ENCODE measurements at regions not wholly inside any gene's neighbourhood (a gene's known extent, or its start where the extent isn't known, plus 50 kb on each side); places are given as distances from the start of the nearest gene placed in this dataset.
"Not testable (repeated sequence)": the region's sequence is repeated elsewhere in the genome, so short reads cannot be mapped to it uniquely, and the experiment has no call there.

- not testable (repeated sequence) for DNase-seq (ENCODE audit: low read depth)
Observed at GRCh38 chr5:51165621-51166020, 217.6 kb upstream of the ISL1 start.

- no peak for DNase-seq (ENCODE audit: low read depth)
Observed at GRCh38 chr5:51172903-51173626, 210.2 kb upstream of the ISL1 start.

- no peak for DNase-seq (ENCODE audit: low read depth)
Observed at GRCh38 chr5:51181208-51181894, 201.9 kb upstream of the ISL1 start.

- DNase-seq (ENCODE audit: low read depth): no peak
Observed at GRCh38 chr5:51185850-51186329, 197.4 kb upstream of the ISL1 start.

GRCh38 chr5:51188001-51188591 lies 195.2 kb upstream of the ISL1 start:
- DNase-seq (ENCODE audit: low read depth): no peak

- DNase-seq (ENCODE audit: low read depth): no peak
Observed at GRCh38 chr5:51194671-51195070, 188.6 kb upstream of the ISL1 start.

- DNase-seq (ENCODE audit: low read depth): no peak
Observed at GRCh38 chr5:51201024-51201423, 182.2 kb upstream of the ISL1 start.

GRCh38 chr5:51201708-51202107 lies 181.5 kb upstream of the ISL1 start:
- no peak for DNase-seq (ENCODE audit: low read depth)

- no peak for DNase-seq (ENCODE audit: low read depth)
Observed at GRCh38 chr5:51202161-51202560, 181.1 kb upstream of the ISL1 start.

GRCh38 chr5:51203598-51203997 lies 179.7 kb upstream of the ISL1 start:
- no peak for DNase-seq (ENCODE audit: low read depth)

GRCh38 chr5:51208296-51208695 lies 175.0 kb upstream of the ISL1 start:
- no peak for DNase-seq (ENCODE audit: low read depth)

- no peak for DNase-seq (ENCODE audit: low read depth)
Observed at GRCh38 chr5:51214746-51215145, 168.5 kb upstream of the ISL1 start.

- DNase-seq (ENCODE audit: low read depth): no peak
Observed at GRCh38 chr5:51225789-51226742, 157.2 kb upstream of the ISL1 start.

- no peak for DNase-seq (ENCODE audit: low read depth)
Observed at GRCh38 chr5:51227963-51228470, 155.2 kb upstream of the ISL1 start.

GRCh38 chr5:51230336-51230735 lies 152.9 kb upstream of the ISL1 start:
- no peak for DNase-seq (ENCODE audit: low read depth)

- no peak for DNase-seq (ENCODE audit: low read depth)
Observed at GRCh38 chr5:51242456-51242855, 140.8 kb upstream of the ISL1 start.

GRCh38 chr5:51250957-51251356 lies 132.3 kb upstream of the ISL1 start:
- not testable (repeated sequence) for DNase-seq (ENCODE audit: low read depth)

GRCh38 chr5:51271261-51271660 lies 112.0 kb upstream of the ISL1 start:
- no peak for DNase-seq (ENCODE audit: low read depth)

- DNase-seq (ENCODE audit: low read depth): no peak
Observed at GRCh38 chr5:51273021-51273420, 110.2 kb upstream of the ISL1 start.

- DNase-seq (ENCODE audit: low read depth): no peak
Observed at GRCh38 chr5:51273871-51274270, 109.4 kb upstream of the ISL1 start.

GRCh38 chr5:51275428-51275827 lies 107.8 kb upstream of the ISL1 start:
- no peak for DNase-seq (ENCODE audit: low read depth)

- no peak for DNase-seq (ENCODE audit: low read depth)
Observed at GRCh38 chr5:51276250-51276649, 107.0 kb upstream of the ISL1 start.
